ENCODE measurements at regions not wholly inside any gene's neighbourhood (a gene's known extent, or its start where the extent isn't known, plus 50 kb on each side); places are given as distances from the start of the nearest gene placed in this dataset.

DNA sequence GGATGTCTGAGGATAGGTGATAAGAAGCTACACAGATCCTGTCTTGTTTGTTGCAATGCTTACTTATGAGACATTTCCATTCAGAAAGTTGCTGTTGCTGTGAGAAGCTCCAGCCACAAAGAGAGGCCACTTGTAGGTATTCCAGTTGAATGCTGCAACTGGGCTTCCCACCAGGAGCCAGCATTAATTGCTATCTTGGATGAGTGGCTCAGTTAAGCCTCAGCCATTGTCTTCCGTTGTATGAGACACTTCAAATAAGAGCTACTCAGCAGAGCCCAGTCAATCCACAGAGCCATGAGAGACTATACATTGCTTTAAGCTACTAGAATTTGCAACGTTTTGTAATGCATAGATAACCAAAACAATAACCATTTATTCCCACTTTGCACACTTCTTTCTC, 104.3 kb upstream of the ARRDC3 start:
- H3K4me1 Mint-ChIP-seq, result peaks cover 2% of the 10 kb centered on the region; the same call in 1 of the 3 replicates
- DNase-seq (ENCODE audit: low spot score) (no peak), ATAC-seq (peak; percentile 29; the same call in 2 of the 3 replicates)
- Histone ChIP-seq H3F3A (replicated peaks; ENCODE audit: low read depth) (no peaks in the 10 kb centered on the region), H3K27ac (ENCODE audit: low read depth) (no peak overlapping the region), H2AFZ (no peak overlapping the region), H3K4me2 (no peak overlapping the region), H3K36me3 (ENCODE audit: insufficient read depth) (no peaks in the 10 kb centered on the region), H3K27me3 (ENCODE audit: insufficient read depth) (no peaks in the 10 kb centered on the region), H4K20me1 (replicated peaks; ENCODE audit: insufficient read depth) (no peaks in the 10 kb centered on the region), H3K79me2 (replicated peaks; ENCODE audit: insufficient read depth) (no peaks in the 10 kb centered on the region), H3K4me1 (ENCODE audit: insufficient read depth) (no peaks in the 10 kb centered on the region), H3K4me3 (no peak overlapping the region), H3K9me2 (ENCODE audit: insufficient read depth) (peaks cover 4% of the 10 kb centered on the region; the same call in 1 of the 2 replicates)
- H3K36me3 Mint-ChIP-seq (ENCODE audit: low read depth), result no peaks in the 10 kb centered on the region
- H3K27ac Mint-ChIP-seq, result no peak overlapping the region
- H3K9me3 Mint-ChIP-seq, result no peaks in the 10 kb centered on the region
- no peak for TF ChIP-seq NANOG (IDR thresholded peaks at IDR 0.05; ENCODE audit: borderline replicate concordance)
- TF ChIP-seq, protein P1, sequence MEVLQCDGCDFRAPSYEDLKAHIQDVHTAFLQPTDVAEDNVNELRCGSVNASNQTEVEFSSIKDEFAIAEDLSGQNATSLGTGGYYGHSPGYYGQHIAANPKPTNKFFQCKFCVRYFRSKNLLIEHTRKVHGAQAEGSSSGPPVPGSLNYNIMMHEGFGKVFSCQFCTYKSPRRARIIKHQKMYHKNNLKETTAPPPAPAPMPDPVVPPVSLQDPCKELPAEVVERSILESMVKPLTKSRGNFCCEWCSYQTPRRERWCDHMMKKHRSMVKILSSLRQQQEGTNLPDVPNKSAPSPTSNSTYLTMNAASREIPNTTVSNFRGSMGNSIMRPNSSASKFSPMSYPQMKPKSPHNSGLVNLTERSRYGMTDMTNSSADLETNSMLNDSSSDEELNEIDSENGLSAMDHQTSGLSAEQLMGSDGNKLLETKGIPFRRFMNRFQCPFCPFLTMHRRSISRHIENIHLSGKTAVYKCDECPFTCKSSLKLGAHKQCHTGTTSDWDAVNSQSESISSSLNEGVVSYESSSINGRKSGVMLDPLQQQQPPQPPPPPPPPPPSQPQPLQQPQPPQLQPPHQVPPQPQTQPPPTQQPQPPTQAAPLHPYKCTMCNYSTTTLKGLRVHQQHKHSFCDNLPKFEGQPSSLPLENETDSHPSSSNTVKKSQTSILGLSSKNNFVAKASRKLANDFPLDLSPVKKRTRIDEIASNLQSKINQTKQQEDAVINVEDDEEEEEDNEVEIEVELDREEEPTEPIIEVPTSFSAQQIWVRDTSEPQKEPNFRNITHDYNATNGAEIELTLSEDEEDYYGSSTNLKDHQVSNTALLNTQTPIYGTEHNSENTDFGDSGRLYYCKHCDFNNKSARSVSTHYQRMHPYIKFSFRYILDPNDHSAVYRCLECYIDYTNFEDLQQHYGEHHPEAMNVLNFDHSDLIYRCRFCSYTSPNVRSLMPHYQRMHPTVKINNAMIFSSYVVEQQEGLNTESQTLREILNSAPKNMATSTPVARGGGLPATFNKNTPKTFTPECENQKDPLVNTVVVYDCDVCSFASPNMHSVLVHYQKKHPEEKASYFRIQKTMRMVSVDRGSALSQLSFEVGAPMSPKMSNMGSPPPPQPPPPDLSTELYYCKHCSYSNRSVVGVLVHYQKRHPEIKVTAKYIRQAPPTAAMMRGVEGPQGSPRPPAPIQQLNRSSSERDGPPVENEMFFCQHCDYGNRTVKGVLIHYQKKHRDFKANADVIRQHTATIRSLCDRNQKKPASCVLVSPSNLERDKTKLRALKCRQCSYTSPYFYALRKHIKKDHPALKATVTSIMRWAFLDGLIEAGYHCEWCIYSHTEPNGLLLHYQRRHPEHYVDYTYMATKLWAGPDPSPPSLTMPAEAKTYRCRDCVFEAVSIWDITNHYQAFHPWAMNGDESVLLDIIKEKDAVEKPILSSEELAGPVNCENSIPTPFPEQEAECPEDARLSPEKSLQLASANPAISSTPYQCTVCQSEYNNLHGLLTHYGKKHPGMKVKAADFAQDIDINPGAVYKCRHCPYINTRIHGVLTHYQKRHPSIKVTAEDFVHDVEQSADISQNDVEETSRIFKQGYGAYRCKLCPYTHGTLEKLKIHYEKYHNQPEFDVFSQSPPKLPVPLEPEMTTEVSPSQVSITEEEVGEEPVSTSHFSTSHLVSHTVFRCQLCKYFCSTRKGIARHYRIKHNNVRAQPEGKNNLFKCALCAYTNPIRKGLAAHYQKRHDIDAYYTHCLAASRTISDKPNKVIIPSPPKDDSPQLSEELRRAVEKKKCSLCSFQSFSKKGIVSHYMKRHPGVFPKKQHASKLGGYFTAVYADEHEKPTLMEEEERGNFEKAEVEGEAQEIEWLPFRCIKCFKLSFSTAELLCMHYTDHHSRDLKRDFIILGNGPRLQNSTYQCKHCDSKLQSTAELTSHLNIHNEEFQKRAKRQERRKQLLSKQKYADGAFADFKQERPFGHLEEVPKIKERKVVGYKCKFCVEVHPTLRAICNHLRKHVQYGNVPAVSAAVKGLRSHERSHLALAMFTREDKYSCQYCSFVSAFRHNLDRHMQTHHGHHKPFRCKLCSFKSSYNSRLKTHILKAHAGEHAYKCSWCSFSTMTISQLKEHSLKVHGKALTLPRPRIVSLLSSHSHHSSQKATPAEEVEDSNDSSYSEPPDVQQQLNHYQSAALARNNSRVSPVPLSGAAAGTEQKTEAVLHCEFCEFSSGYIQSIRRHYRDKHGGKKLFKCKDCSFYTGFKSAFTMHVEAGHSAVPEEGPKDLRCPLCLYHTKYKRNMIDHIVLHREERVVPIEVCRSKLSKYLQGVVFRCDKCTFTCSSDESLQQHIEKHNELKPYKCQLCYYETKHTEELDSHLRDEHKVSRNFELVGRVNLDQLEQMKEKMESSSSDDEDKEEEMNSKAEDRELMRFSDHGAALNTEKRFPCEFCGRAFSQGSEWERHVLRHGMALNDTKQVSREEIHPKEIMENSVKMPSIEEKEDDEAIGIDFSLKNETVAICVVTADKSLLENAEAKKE (CRISPR knock-in tag; IDR thresholded peaks at IDR 0.05), result peak; percentile 65
- no peak for TF ChIP-seq EZH2 (IDR thresholded peaks at IDR 0.05; ENCODE audit: low read depth, unreplicated experiment)
- TF ChIP-seq STAT1 (IDR thresholded peaks at IDR 0.05; ENCODE audit: unreplicated experiment), result no peak
- peaks cover 2% of the 10 kb centered on the region for H3K27me3 Mint-ChIP-seq (ENCODE audit: insufficient read depth, low read depth, poor library complexity)
- H3K4me3 Mint-ChIP-seq, result no peak overlapping the region

DNA sequence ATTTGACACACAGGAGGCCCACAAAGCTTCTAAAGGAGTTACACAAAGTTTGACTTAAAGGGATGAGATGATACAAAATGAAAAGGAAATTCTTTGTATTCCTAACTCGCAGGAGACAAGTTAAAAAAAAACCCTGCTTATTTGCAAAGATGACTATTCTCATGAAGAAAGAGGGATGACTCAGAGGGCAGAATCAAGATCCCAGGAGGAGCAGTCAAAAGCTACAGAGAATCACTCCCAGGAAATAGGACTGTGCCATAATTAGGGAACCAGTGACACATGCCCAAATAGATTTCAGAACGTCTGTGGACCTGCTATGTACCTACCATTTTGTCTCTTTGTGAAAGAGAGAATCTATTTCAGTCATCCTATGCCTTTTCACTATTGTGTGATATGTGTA, 103.5 kb upstream of the ARRDC3 start:
- Histone ChIP-seq H3K4me3 (no peak overlapping the region), H3K36me3 (ENCODE audit: insufficient read depth) (no peaks in the 10 kb centered on the region), H3K27ac (ENCODE audit: low read depth) (no peak overlapping the region), H3K27me3 (ENCODE audit: insufficient read depth) (no peaks in the 10 kb centered on the region), H4K20me1 (replicated peaks; ENCODE audit: insufficient read depth) (no peaks in the 10 kb centered on the region), H3K4me1 (ENCODE audit: insufficient read depth) (no peaks in the 10 kb centered on the region), H2AFZ (no peak overlapping the region), H3K9me2 (ENCODE audit: insufficient read depth) (peaks cover 4% of the 10 kb centered on the region; the same call in 1 of the 2 replicates), H3K4me2 (no peak overlapping the region), H3F3A (replicated peaks; ENCODE audit: low read depth) (no peaks in the 10 kb centered on the region), H3K79me2 (replicated peaks; ENCODE audit: insufficient read depth) (no peaks in the 10 kb centered on the region)
- no peaks in the 10 kb centered on the region for H3K9me3 Mint-ChIP-seq
- H3K4me3 Mint-ChIP-seq, result no peak overlapping the region
- DNase-seq (ENCODE audit: low spot score) (no peak), ATAC-seq (no peak)
- H3K27ac Mint-ChIP-seq, result no peak overlapping the region
- peaks cover 2% of the 10 kb centered on the region for H3K27me3 Mint-ChIP-seq (ENCODE audit: insufficient read depth, low read depth, poor library complexity)
- H3K4me1 Mint-ChIP-seq, result peaks cover 2% of the 10 kb centered on the region; the same call in 1 of the 3 replicates
- H3K36me3 Mint-ChIP-seq (ENCODE audit: low read depth), result no peaks in the 10 kb centered on the region
- TF ChIP-seq EZH2phosphoT487 (IDR thresholded peaks at IDR 0.05; ENCODE audit: unreplicated experiment) (no peak), STAT1 (IDR thresholded peaks at IDR 0.05; ENCODE audit: unreplicated experiment) (no peak), POLR2AphosphoS5 (IDR thresholded peaks at IDR 0.05; ENCODE audit: low read depth) (no peak), CREB1 (CRISPR knock-in tag; IDR thresholded peaks at IDR 0.05; ENCODE audit: low read depth) (no peak), ZNF331 (CRISPR knock-in tag; IDR thresholded peaks at IDR 0.05; ENCODE audit: low read depth) (no peak)
- TF ChIP-seq, protein P2, sequence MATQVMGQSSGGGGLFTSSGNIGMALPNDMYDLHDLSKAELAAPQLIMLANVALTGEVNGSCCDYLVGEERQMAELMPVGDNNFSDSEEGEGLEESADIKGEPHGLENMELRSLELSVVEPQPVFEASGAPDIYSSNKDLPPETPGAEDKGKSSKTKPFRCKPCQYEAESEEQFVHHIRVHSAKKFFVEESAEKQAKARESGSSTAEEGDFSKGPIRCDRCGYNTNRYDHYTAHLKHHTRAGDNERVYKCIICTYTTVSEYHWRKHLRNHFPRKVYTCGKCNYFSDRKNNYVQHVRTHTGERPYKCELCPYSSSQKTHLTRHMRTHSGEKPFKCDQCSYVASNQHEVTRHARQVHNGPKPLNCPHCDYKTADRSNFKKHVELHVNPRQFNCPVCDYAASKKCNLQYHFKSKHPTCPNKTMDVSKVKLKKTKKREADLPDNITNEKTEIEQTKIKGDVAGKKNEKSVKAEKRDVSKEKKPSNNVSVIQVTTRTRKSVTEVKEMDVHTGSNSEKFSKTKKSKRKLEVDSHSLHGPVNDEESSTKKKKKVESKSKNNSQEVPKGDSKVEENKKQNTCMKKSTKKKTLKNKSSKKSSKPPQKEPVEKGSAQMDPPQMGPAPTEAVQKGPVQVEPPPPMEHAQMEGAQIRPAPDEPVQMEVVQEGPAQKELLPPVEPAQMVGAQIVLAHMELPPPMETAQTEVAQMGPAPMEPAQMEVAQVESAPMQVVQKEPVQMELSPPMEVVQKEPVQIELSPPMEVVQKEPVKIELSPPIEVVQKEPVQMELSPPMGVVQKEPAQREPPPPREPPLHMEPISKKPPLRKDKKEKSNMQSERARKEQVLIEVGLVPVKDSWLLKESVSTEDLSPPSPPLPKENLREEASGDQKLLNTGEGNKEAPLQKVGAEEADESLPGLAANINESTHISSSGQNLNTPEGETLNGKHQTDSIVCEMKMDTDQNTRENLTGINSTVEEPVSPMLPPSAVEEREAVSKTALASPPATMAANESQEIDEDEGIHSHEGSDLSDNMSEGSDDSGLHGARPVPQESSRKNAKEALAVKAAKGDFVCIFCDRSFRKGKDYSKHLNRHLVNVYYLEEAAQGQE (IDR thresholded peaks at IDR 0.05; ENCODE audit: unreplicated experiment), result no peak
- TF ChIP-seq, protein P3, sequence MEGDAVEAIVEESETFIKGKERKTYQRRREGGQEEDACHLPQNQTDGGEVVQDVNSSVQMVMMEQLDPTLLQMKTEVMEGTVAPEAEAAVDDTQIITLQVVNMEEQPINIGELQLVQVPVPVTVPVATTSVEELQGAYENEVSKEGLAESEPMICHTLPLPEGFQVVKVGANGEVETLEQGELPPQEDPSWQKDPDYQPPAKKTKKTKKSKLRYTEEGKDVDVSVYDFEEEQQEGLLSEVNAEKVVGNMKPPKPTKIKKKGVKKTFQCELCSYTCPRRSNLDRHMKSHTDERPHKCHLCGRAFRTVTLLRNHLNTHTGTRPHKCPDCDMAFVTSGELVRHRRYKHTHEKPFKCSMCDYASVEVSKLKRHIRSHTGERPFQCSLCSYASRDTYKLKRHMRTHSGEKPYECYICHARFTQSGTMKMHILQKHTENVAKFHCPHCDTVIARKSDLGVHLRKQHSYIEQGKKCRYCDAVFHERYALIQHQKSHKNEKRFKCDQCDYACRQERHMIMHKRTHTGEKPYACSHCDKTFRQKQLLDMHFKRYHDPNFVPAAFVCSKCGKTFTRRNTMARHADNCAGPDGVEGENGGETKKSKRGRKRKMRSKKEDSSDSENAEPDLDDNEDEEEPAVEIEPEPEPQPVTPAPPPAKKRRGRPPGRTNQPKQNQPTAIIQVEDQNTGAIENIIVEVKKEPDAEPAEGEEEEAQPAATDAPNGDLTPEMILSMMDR (conservative IDR thresholded peaks at IDR 0.05; ENCODE audit: low read depth in 2 of 2), result no peak

Measured in GM23338 (cell line).